ENCODE measurements at regions not wholly inside any gene's neighbourhood (a gene's known extent, or its start where the extent isn't known, plus 50 kb on each side); places are given as distances from the start of the nearest gene placed in this dataset.

DNA sequence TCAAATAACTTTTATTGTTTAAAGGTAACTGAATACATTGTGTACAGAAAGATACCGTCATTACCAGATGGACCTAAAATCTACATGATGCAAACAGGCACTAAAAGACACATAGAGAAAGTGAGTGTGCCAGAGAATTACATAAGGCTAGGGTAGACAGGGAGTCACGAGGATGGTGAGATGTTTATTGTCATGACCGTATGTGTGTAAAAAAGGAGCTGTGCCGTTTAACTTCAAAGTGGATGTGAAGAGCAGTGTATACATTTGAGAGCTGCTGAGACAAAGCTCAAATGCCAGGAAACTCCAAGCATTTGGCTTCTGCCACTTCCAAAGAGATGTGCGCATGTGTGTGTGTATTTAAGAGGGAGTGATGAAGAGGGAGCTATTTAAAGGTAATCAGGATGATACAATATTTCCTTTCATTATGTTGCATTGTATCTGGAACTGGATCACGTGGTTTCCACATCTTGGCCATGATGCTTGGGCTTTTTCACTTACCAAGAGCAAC, 51.4 kb upstream of the IGF1R start:
- DNase-seq = no peak

DNA sequence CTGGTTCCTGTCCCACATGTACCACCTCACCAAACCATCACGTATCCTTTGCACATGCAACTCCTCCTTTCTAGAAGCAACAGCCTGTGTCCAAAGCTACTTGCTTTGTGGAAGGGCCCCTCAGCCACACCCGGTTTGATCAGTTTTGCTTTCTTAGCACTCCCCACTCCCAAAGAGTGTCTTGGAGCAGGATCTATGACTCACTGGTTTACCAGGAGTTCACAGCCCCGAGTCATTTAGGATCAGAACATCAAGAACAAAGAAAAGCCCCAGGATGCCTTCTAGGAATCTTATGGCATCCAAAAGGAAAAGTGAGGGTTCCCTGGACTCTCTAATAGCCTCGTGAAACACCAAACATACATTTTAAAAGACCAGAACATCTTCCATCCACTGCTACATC, 50.7 kb upstream of the IGF1R start:
- no peak for DNase-seq

All from amygdala (tissue), 56 donors.